ENCODE measurements at regions not wholly inside any gene's neighbourhood (a gene's known extent, or its start where the extent isn't known, plus 50 kb on each side); places are given as distances from the start of the nearest gene placed in this dataset.

DNA sequence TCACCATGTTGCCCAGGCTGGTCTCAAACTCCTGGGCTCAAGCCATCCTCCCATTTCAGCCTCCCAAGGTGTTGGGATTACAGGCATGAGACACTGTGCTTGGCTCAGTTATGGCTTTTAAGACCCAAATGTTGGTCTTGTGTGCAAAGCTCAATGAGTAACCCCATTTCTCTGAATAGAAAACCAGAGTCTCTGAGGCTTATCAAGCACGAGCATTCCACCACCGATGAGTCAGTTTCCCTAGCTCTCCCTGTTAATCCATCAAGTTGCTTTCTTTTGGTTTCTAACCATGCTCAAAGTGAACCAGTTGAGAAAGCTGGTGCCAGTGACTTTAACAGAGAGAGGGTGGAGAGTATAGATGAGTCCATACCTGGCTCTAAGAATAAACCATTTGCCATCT is 350.9 kb upstream of the ADGRL2 start:
- Mint-ChIP-seq H3K4me3 (no peak overlapping the region), H3K27ac (no peak overlapping the region), H3K9me3 (peaks cover 2% of the 10 kb centered on the region), H3K4me1 (no peaks in the 10 kb centered on the region), H3K27me3 (no peaks in the 10 kb centered on the region), H3K36me3 (ENCODE audit: low read depth) (no peaks in the 10 kb centered on the region)
- no peak for DNase-seq
- POLR2A ChIA-PET: no interaction called here
- CTCF ChIA-PET: no interaction called here

DNA sequence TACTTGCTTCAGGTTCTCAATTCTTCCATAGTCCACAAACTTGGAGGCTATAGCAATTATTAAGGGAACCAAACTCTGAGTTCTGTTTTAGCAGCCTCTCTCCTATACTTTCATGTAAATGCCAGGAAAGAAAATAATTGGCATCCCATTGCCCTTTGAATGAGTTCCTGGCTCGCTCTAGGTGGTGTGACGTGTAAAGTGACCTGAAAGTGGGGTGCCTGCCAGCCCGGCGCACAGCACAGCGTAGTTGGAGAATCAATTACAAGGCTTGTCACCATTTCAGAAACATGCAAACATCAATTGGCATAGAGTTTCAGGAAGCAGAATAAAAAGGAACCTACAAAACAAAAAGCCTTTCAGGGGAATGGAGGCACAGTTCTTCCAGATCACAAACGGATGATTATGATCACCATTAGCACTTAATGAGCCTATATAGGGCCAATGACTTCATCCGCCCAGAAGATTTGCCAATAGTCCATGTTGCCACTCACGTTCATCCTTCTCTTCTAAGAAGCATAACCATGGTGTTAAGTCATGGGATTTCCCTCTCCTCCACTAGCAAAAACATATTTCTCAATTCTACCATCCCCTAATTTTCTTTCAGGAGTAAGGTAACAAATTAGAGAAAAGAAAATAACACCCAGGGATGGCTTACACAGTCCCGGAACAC is 354.6 kb upstream of the ADGRL2 start:
- no peak for DNase-seq
- CTCF ChIA-PET: no interaction called here
- POLR2A ChIA-PET: no interaction called here
- no peaks in the 10 kb centered on the region for H3K36me3 Mint-ChIP-seq (ENCODE audit: low read depth)
- no peaks in the 10 kb centered on the region for H3K27me3 Mint-ChIP-seq
- peaks cover 2% of the 10 kb centered on the region for H3K9me3 Mint-ChIP-seq
- no peak overlapping the region for H3K27ac Mint-ChIP-seq
- no peak overlapping the region for H3K4me3 Mint-ChIP-seq
- H3K4me1 Mint-ChIP-seq: no peaks in the 10 kb centered on the region

DNA sequence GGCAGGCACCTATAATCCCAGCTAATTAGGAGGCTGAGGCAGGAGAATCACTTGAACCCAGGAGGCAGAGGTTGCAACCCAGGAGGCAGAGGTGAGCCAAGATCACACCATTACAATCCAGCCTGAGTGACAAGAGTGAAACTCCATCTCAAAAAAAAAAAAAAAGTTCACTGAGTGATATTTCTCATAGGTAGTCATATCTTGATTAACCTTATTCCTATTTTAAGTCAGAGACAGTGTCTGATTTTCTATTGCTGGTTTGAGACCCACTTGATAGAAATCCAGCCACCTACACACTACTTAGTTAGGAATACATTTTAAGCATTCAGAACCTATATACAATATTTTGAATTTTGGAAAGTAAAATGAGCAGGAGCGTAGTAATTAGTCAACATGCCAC is 357.4 kb upstream of the ADGRL2 start:
- Mint-ChIP-seq H3K9me3 (peaks cover 2% of the 10 kb centered on the region), H3K4me3 (no peak overlapping the region), H3K27me3 (no peaks in the 10 kb centered on the region), H3K4me1 (no peaks in the 10 kb centered on the region), H3K36me3 (ENCODE audit: low read depth) (no peaks in the 10 kb centered on the region), H3K27ac (no peak overlapping the region)
- CTCF ChIA-PET: no interaction called here
- POLR2A ChIA-PET: no interaction called here
- DNase-seq: no peak

DNA sequence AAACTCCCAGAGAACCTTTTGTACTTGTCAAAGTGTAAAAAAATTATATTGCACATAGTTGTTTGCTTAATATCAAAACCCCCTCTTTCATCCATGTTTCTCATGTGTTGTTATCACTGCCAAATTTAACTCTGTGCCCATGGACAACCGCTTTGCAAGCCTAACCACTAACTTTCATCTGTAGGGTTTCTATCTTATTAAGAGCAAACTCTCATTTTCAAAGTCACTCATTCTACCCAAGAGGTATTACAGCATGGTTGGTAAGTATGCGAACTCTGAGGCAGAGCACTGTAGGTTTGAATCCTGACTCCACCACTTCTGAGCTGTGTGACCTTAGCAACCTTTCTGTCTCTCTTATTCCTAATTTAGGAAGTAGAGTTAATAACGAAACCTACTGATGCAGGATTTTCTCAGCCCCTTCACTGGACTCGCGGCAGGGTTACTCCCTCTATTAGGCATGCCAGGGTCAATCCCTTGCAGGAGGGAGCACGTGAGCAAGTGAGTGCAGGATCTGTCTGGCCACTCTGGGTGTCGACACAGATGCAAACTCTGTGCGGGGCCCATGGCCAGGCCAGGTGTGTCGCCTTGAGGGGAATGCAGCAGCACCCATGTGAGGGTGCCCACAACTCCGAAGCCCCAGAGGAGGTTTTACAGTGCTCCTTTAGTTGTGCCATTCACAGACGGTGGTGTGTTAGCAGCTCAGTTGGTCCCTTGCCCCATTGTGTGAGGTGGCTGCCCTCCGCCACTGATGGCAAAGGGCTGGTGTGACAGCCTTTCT is 361.5 kb upstream of the ADGRL2 start:
- no peaks in the 10 kb centered on the region for H3K4me1 Mint-ChIP-seq

DNA sequence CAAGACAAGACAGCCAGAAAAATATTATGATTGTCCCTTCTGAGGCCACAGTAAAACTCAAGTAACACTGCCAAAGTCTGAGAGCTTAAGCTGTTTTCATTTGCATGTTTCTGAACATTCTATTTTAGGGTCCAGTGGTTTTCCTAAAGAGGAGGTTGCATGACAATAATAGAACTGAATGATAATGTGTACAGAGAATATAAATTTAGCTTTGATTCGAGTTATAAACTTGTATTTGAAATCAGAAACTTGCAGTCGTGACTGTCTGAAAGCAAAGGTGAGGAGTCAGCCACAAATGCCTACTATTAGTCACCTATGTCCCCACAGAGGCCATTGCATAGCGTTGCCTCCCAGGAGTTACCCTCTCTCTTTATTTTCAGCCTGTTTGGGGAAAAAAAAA is 363.1 kb upstream of the ADGRL2 start:
- Mint-ChIP-seq H3K9me3 (peaks cover 5% of the 10 kb centered on the region), H3K27me3 (no peaks in the 10 kb centered on the region), H3K27ac (no peak overlapping the region), H3K4me3 (no peak overlapping the region), H3K36me3 (ENCODE audit: low read depth) (no peaks in the 10 kb centered on the region), H3K4me1 (no peaks in the 10 kb centered on the region)
- DNase-seq: no peak
- POLR2A ChIA-PET: no interaction called here
- CTCF ChIA-PET: no interaction called here

More for the DNA sequence above, 361.5 kb upstream of the ADGRL2 start:
- no peak for DNase-seq
- H3K4me3 Mint-ChIP-seq: no peak overlapping the region
- H3K9me3 Mint-ChIP-seq: peaks cover 4% of the 10 kb centered on the region
- H3K27me3 Mint-ChIP-seq: no peaks in the 10 kb centered on the region
- H3K27ac Mint-ChIP-seq: no peak overlapping the region
- ChIA-PET CTCF (no interaction called here), POLR2A (no interaction called here)
- H3K36me3 Mint-ChIP-seq (ENCODE audit: low read depth): no peaks in the 10 kb centered on the region

DNA sequence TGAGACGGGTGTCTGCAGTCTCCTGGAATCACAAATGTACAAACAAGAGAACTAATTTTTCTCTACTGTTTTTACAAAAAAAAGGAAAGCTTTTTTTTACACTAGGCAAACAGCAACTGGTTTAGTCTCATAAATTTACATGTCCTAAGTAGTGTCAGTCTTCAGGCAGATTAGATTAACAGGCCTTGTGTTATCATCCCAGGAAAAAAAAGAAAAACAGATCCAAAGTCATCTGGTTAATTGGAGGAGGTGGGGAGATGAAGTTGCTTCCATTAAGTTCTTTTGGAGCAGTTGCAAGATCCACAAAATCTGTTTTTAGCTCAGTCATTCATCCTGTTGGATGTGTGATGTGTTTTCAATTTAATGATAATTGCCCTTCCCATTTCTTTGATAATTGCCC is 363.5 kb upstream of the ADGRL2 start:
- ChIA-PET POLR2A (no interaction called here), CTCF (no interaction called here)
- H3K4me1 Mint-ChIP-seq: no peaks in the 10 kb centered on the region
- no peaks in the 10 kb centered on the region for H3K27me3 Mint-ChIP-seq
- H3K27ac Mint-ChIP-seq: no peak overlapping the region
- DNase-seq: no peak
- peaks cover 4% of the 10 kb centered on the region for H3K9me3 Mint-ChIP-seq
- H3K4me3 Mint-ChIP-seq: no peak overlapping the region
- H3K36me3 Mint-ChIP-seq (ENCODE audit: low read depth): no peaks in the 10 kb centered on the region

DNA sequence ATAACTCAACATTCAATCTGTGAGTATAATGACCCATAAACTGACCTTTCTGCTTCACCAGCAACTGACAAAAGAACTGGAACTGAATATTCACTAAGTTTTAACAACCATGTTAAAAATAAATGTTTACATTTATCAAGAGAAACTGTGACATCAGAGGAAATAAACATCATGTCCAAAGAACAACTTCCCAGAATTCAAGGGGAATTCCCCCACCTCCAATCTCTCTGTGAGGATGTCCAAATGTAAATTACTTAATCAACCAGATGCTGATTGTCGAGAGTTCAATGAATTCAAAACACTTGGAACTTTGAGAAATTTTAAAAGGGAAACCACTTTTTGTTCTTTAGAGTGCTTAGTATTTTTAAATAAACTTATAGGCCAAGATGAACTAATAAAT is 365.6 kb upstream of the ADGRL2 start:
- Mint-ChIP-seq H3K36me3 (ENCODE audit: low read depth) (no peaks in the 10 kb centered on the region), H3K4me1 (no peaks in the 10 kb centered on the region), H3K27ac (no peak overlapping the region), H3K4me3 (no peak overlapping the region), H3K9me3 (peaks cover 3% of the 10 kb centered on the region), H3K27me3 (no peaks in the 10 kb centered on the region)
- CTCF ChIA-PET: no interaction called here
- POLR2A ChIA-PET: no interaction called here
- DNase-seq: no peak

DNA sequence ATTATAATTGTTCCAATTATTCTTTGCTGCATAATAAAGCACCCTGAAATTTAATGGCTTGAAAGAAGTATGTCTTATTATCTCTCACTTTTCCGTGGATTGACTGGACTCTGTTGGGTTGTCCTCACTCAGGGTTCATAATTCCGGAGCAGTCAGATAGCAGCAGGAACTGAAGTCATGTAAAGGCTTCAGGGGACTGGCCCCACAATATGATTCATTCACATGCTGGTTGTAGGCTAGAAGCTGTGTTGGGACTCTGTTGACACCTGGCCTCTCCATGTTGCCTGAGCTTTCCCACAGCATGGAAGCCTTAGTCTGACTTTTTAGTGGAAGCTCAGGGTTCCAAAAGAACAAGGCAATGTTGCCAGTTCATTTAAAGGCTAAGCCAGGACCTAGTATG is 367.1 kb upstream of the ADGRL2 start:
- peaks cover 3% of the 10 kb centered on the region for H3K9me3 Mint-ChIP-seq
- H3K4me3 Mint-ChIP-seq: no peak overlapping the region
- no peak overlapping the region for H3K27ac Mint-ChIP-seq
- CTCF ChIA-PET: no interaction called here
- no peaks in the 10 kb centered on the region for H3K4me1 Mint-ChIP-seq
- no peaks in the 10 kb centered on the region for H3K36me3 Mint-ChIP-seq (ENCODE audit: low read depth)
- no peak for DNase-seq
- H3K27me3 Mint-ChIP-seq: no peaks in the 10 kb centered on the region
- POLR2A ChIA-PET: no interaction called here

DNA sequence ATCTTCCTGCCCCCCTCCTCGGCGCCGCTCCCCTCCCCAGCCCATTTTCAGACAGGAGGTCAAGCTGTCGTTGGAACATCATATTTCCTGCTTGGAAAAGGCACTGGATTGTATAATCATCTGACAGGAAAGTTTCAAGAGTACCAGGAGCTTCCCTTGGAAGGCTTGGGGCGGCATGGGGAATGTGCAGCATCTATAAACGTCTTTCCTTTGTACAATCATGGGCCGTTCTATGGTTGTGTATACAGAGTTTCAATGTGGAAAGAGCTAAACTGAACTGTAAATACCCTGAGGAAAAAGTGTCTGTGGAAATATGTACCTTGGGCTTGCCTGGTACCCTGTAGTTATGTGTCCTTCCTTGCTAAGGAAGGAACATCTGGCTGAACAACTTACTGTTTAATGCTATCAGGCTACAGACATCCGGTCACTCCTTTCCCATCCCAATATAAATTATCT is 368.1 kb upstream of the ADGRL2 start:
- DNase-seq: no peak
- H3K4me3 Mint-ChIP-seq: no peak overlapping the region
- peaks cover 3% of the 10 kb centered on the region for H3K9me3 Mint-ChIP-seq
- ChIA-PET CTCF (no interaction called here), POLR2A (no interaction called here)
- H3K27me3 Mint-ChIP-seq: no peaks in the 10 kb centered on the region
- no peaks in the 10 kb centered on the region for H3K36me3 Mint-ChIP-seq (ENCODE audit: low read depth)
- no peak overlapping the region for H3K27ac Mint-ChIP-seq
- no peaks in the 10 kb centered on the region for H3K4me1 Mint-ChIP-seq

DNA sequence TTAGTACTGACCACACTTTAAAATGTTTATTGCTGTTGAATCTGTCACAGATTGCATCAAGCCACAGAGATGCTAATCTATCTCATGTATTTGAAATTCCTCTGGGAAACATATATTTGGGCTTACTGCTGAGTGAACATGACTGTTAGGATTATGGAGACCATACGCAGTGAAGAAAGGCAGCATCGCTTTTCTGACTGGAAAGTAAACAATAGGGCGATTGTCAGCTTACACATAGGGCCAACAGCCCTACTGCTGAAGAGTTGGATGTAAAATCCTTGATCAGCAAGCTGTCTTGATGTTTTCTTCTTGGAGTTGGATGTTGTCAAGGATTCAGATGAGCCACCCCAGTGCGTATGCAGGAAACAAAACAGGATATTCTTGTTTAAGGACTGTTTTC is 368.7 kb upstream of the ADGRL2 start:
- no peak overlapping the region for H3K4me3 Mint-ChIP-seq
- DNase-seq: no peak
- ChIA-PET POLR2A (no interaction called here), CTCF (no interaction called here)
- no peaks in the 10 kb centered on the region for H3K36me3 Mint-ChIP-seq (ENCODE audit: low read depth)
- H3K4me1 Mint-ChIP-seq: no peaks in the 10 kb centered on the region
- peaks cover 4% of the 10 kb centered on the region for H3K9me3 Mint-ChIP-seq
- no peak overlapping the region for H3K27ac Mint-ChIP-seq
- H3K27me3 Mint-ChIP-seq: no peaks in the 10 kb centered on the region

DNA sequence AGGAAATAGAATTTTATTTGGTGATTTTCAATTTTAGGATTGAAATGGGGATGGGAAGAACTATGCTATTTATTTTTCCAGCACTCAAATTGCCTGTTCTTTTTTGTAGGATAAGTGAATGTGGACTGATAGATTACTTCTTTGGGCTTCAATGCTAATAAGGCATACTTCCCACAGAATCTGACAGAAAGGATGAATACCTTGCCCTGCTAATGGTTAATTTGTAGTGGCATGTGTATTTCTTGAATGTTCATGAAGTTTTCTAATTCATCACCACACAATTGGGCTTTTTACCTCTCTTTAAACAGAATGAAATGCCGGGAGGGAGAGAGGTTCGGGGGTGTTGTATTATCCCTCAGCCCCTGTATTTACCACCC is 369.1 kb upstream of the ADGRL2 start:
- POLR2A ChIA-PET: no interaction called here
- DNase-seq: no peak
- Mint-ChIP-seq H3K9me3 (peaks cover 6% of the 10 kb centered on the region), H3K4me3 (no peak overlapping the region), H3K4me1 (no peaks in the 10 kb centered on the region), H3K36me3 (ENCODE audit: low read depth) (no peaks in the 10 kb centered on the region), H3K27ac (no peak overlapping the region), H3K27me3 (no peaks in the 10 kb centered on the region)
- CTCF ChIA-PET: no interaction called here

DNA sequence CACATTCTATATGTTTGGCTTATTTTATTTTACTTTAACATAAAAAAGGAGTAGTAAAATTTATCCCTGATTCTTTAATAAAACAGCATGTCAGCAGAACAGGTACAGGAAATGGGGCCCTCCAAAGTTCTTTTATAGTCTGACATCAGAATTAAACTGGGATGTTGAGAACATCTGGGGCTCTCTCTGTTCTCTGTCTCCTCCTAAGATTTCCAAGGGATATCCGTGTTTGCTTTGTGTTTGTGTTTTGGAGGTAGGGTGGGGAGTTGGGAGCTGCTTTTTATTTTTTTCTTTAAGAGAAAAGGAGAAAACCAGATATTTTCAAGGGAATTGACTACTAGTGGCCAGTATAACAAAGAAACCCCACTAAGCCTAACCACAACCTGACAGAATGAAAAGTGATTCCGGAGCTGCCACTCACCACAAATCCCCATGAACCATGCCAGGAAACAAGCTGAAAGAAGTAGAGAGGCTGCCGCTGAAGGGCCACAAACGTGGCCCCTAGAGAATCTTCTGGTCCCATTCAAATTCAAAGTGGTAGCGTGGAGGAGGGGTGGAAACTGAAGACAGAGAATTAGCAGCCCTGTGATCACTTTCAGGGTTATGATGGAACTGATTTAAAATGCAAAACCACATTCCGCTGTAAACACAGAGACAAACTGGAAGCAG is 369.6 kb upstream of the ADGRL2 start:
- H3K4me3 Mint-ChIP-seq: no peak overlapping the region
- CTCF ChIA-PET: no interaction called here
- no peak for DNase-seq

DNA sequence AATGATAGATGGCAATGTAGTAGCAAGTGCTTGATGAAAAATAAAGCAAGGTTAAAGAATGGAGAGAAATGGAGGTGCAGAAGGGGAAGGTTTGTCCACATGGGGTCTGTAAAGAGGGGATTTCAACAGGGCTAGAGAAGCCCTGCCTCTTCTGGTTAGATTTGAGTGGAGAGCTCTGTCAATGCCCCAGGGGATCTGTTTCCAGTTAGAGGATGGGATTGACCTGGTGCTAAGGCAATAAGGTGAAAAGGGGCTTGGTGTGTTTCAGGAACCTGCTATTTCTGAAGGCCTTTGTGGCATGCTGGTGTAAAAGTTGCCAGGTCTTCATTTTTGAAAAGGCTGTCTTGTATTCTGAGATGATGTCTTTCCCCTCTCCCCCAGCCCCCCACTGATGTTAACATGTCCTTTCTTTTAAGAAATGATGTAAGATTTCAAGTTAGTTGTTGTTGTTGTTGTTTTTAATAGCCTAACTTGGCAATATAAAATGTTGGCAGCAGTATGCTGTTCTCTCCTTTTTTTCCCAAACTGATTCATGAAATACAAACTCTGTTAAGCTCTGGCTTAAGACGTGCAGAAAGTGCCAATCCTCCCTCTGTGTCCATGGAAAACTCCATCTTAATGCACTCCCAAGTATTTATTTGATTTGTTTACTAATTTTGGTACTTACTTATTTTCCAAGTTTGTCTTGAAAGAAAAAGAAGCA is 370.3 kb upstream of the ADGRL2 start:
- H3K4me3 Mint-ChIP-seq: no peak overlapping the region
- CTCF ChIA-PET: no interaction called here
- no peak overlapping the region for H3K27ac Mint-ChIP-seq
- no peaks in the 10 kb centered on the region for H3K36me3 Mint-ChIP-seq (ENCODE audit: low read depth)
- POLR2A ChIA-PET: no interaction called here
- no peaks in the 10 kb centered on the region for H3K4me1 Mint-ChIP-seq
- DNase-seq: no peak
- H3K27me3 Mint-ChIP-seq: no peaks in the 10 kb centered on the region
- peaks cover 6% of the 10 kb centered on the region for H3K9me3 Mint-ChIP-seq

More for the DNA sequence above, 369.6 kb upstream of the ADGRL2 start:
- H3K36me3 Mint-ChIP-seq (ENCODE audit: low read depth): no peaks in the 10 kb centered on the region
- H3K4me1 Mint-ChIP-seq: no peaks in the 10 kb centered on the region
- H3K27ac Mint-ChIP-seq: no peak overlapping the region
- peaks cover 6% of the 10 kb centered on the region for H3K9me3 Mint-ChIP-seq
- POLR2A ChIA-PET: no interaction called here
- H3K27me3 Mint-ChIP-seq: no peaks in the 10 kb centered on the region
